Common myeloid progenitor, CD34-positive (primary cell): ENCODE measurements at regions not wholly inside any gene's neighbourhood (a gene's known extent, or its start where the extent isn't known, plus 50 kb on each side); places are given as distances from the start of the nearest gene placed in this dataset.

Source experiments
- CTCF ChIA-PET: fragments of 350-600 bp; sonication (Branson Sonifier 250); formaldehyde crosslinking; loops from one replicate; lab custom pipeline; 2021; ENCODE audit warnings: antibody characterized with exemption; lab: Charles Lee
- POLR2A ChIA-PET: fragments of 350-600 bp; sonication (Branson Sonifier 250); formaldehyde crosslinking; loops from one replicate; lab custom pipeline; 2021; ENCODE audit warnings: antibody characterized with exemption; lab: Charles Lee
- DNase-seq, 3 donors: peaks; one replicate each; pipeline versions ENCODE4 v3.0.0 to v3.0.0-alpha.2; 2013
- H3K27ac ChIP-seq, 2 experiments: 1 replicate in 1 of 2; 2 replicates in 1 of 2; pipeline ENCODE4 v1.7.0; 2013; ENCODE audit warnings: inconsistent platforms in 2 of 2, low read length in 2 of 2, mild to moderate bottlenecking in 2 of 2, low read depth in 1 of 2, moderate library complexity in 1 of 2; ENCODE audit not compliant: severe bottlenecking in 2 of 2, insufficient read depth in 1 of 2, poor library complexity in 1 of 2
- H3K27me3 ChIP-seq, 5 experiments: replicated peaks in 2 of 5; 1 replicate in 3 of 5; 2 replicates in 2 of 5; pipeline versions ENCODE4 v1.6.1 to v1.7.0; 2013; ENCODE audit warnings: low read length in 4 of 5, mild to moderate bottlenecking in 2 of 5, moderate library complexity in 2 of 5, inconsistent platforms in 1 of 5; ENCODE audit not compliant: insufficient read depth in 5 of 5, control insufficient read depth in 4 of 5
- H3K36me3 ChIP-seq, 4 experiments: 1 replicate in 2 of 4; 2 replicates in 2 of 4; pipeline versions ENCODE4 v1.6.1 to v1.7.0; 2013; ENCODE audit warnings: low read length in 3 of 4, control low read depth in 1 of 4, mild to moderate bottlenecking in 1 of 4; ENCODE audit not compliant: control insufficient read depth in 4 of 4, insufficient read depth in 4 of 4
- H3K4me1 ChIP-seq, 4 experiments: 1 replicate in 3 of 4; 2 replicates in 1 of 4; pipeline versions ENCODE4 v1.6.1 to v1.7.1; 2013; ENCODE audit warnings: low read length in 3 of 4, mild to moderate bottlenecking in 3 of 4, control low read depth in 1 of 4, inconsistent platforms in 1 of 4, moderate library complexity in 1 of 4; ENCODE audit not compliant: control insufficient read depth in 4 of 4, insufficient read depth in 4 of 4; ENCODE audit errors: control extremely low read depth in 1 of 4
- H3K4me3 ChIP-seq, 7 experiments: 1 replicate in 4 of 7; 2 replicates in 3 of 7; pipeline versions ENCODE4 v1.5.1 to v1.7.0; 2013; ENCODE audit warnings: mild to moderate bottlenecking in 7 of 7, low read length in 6 of 7, moderate library complexity in 6 of 7, inconsistent platforms in 2 of 7, low read depth in 2 of 7, control low read depth in 1 of 7; ENCODE audit not compliant: insufficient read depth in 4 of 7, control insufficient read depth in 1 of 7; ENCODE audit errors: extremely low read depth in 1 of 7
- H3K9me3 ChIP-seq, 5 experiments: 1 replicate in 4 of 5; 2 replicates in 1 of 5; pipeline versions ENCODE4 v1.6.1 to v1.7.1; 2013; ENCODE audit warnings: low read length in 4 of 5, mild to moderate bottlenecking in 2 of 5, inconsistent platforms in 1 of 5, low read depth in 1 of 5, moderate library complexity in 1 of 5; ENCODE audit not compliant: control insufficient read depth in 4 of 5, insufficient read depth in 2 of 5; ENCODE audit errors: control extremely low read depth in 1 of 5
- WGBS: methylation state at CpG from one replicate; pipeline ENCODE4 v1.1.5; 2013; ENCODE audit not compliant: insufficient coverage; 5-methylcytosine and 5-hydroxymethylcytosine counted together

DNA sequence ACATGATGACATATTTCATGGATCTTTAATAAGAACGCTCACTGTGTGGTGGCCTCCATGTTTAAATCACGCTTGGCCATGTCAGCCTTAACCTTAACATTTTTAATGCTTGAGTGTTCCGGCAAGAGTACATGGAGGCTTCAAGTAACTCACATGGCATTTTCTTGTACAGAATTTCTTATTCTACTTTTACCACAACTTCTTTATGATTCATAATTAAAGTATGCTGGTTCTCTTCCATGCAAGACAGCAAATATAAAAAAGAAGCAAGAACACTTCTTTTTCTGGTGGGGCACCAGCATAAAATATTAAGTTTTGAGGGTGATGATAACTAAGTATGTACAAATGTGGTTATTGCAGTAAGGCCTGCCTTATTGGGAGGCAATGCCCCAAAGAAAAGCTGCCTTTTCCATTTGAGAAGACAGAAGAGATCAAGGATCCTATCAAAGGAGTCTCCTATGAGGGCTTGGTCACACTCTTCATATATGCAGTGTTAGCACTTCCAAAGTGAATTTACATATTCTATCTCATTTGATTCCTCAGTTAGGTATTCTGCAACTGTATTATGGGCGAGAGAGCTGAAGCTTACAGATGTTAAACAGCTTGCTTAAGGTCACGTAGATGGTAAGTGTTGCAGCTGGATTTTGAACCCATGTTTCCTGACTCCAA lies 382.7 kb upstream of the MEF2C start:
- H3K36me3 ChIP-seq, result no peaks in the 10 kb centered on the region
- 98% methylated on average over 5 of the region's 5 CpGs for WGBS
- no peak overlapping the region for H3K27ac ChIP-seq
- H3K4me1 ChIP-seq, result peaks cover 9 to 45% (median 31%) of the 10 kb centered on the region in 4 experiments
- POLR2A ChIA-PET, result no interaction called here
- CTCF ChIA-PET, result no interaction called here
- H3K9me3 ChIP-seq, result no peaks in the 10 kb centered on the region
- DNase-seq, result no peak
- no peak overlapping the region for H3K4me3 ChIP-seq
- H3K27me3 ChIP-seq, result no peaks in the 10 kb centered on the region

DNA sequence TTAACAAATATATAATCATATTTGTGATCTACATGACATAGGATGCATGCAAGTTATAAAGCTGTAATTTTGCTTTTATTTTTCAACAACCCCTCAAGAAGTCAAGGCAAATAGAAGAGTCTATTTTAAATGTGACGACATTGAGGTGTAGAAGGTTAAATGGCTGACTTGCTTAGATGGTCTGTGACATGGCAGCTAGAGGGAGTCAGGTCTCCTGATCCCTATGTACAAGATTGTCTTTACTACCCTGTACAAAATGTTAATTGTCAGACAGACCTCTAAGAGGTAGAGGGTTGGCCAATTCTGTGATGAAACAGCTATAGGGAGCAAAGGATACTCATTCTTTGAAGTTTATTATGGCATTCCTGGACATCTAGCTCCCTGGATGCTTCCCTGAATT lies 380.9 kb upstream of the MEF2C start:
- POLR2A ChIA-PET, result no interaction called here
- Histone ChIP-seq H3K4me1 (peaks cover 5 to 29% (median 18%) of the 10 kb centered on the region in 4 experiments), H3K4me3 (no peak overlapping the region), H3K27ac (no peak overlapping the region), H3K36me3 (no peaks in the 10 kb centered on the region), H3K27me3 (no peaks in the 10 kb centered on the region), H3K9me3 (no peaks in the 10 kb centered on the region)
- no peak for DNase-seq
- CTCF ChIA-PET, result interaction anchor here (0.7 kb wide), 1 partner anchor 534 kb away, joined by 3 read pairs; no protein-coding TSS in a partner anchor
- 100% methylated on average over 1 of the region's 1 CpG for WGBS

DNA sequence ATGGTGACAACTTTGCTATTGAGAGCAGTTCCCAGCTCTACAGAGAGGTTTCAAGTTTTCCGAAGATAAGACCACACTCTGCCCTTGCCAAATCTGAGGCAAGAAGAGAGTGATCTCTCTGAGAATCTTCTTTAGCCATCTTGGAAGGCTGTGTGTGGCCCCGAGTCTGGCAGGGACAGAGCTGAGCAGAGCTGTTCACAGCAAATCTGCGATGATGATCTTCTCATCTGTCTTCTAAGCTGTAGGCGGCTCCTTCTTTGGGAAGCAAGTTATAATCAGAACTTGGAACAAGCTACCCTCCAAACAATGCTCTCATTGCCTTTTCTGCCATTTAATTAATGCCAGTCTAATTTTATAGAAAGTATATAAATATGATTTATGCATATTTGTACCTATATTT lies 379.0 kb upstream of the MEF2C start:
- Histone ChIP-seq H3K4me1 (peaks cover 0 to 11% (median 4%) of the 10 kb centered on the region in 4 experiments), H3K36me3 (no peaks in the 10 kb centered on the region), H3K9me3 (no peaks in the 10 kb centered on the region), H3K4me3 (no peak overlapping the region), H3K27ac (no peak overlapping the region), H3K27me3 (no peaks in the 10 kb centered on the region)
- DNase-seq, result no peak
- POLR2A ChIA-PET, result no interaction called here
- WGBS, result 100% methylated on average over 3 of the region's 4 CpGs
- CTCF ChIA-PET, result interaction anchor here (1.0 to 1.3 kb wide), 2 partner anchors 9 to 17 kb away, joined by 3 to 4 read pairs; no protein-coding TSS in a partner anchor

DNA sequence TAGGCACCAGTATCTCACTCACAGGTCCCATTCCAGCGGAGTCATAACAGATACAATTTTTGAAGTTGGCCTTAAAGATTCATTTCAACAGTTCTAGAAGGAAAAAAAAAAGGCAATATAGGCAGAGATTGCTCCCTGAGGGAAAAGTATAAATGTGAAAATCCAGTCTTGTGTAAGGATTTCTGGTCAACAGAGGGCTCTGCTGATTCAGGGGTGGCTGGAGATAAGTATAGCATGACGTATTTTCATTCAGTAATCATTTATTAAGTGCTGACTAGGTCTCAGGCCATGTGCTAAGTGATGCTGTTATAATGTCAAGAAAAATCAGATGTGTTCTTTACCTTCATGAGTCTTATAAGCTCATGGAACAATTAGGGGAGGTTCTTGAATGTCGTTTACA lies 377.3 kb upstream of the MEF2C start:
- POLR2A ChIA-PET, result no interaction called here
- Histone ChIP-seq H3K27ac (no peak overlapping the region), H3K4me3 (no peak overlapping the region), H3K4me1 (peaks cover 0 to 7% (median 0%) of the 10 kb centered on the region in 4 experiments), H3K36me3 (no peaks in the 10 kb centered on the region), H3K27me3 (no peaks in the 10 kb centered on the region), H3K9me3 (no peaks in the 10 kb centered on the region)
- 60% methylated on average over 1 of the region's 3 CpGs for WGBS
- CTCF ChIA-PET, result no interaction called here
- no peak for DNase-seq

DNA sequence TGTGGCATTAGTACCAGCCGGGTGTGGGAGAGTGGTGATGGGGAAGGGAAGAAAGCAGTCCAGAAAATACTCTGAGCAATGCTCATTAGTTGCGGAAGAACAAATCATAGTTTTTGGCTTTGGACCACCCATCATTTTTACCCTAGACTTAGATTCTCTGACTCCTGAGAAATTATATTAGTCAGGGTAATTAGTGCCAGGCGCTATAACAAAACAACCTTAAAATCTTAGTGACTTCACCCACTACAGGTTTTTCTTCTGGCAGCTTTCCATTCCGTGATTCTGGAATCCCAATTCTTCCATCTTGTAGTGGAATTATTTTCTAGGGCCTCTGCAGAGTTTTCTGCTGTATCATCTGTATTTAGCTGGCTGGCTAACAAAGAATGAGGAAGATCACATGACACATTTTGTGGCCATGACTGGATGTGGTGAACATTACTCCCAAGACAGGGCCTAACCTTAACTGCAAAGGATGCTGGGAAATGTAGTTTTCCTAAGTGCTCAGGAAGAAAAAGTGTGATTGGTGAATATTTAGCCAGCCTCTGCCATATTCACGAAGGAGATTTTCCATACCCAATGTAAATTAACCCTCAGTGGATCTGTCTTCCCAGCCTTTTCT lies 373.0 kb upstream of the MEF2C start:
- WGBS, result no CpG with 5 or more reads among the region's 5 CpGs
- DNase-seq, result peak; percentile 55 to 83 (median 79)
- POLR2A ChIA-PET, result no interaction called here

DNA sequence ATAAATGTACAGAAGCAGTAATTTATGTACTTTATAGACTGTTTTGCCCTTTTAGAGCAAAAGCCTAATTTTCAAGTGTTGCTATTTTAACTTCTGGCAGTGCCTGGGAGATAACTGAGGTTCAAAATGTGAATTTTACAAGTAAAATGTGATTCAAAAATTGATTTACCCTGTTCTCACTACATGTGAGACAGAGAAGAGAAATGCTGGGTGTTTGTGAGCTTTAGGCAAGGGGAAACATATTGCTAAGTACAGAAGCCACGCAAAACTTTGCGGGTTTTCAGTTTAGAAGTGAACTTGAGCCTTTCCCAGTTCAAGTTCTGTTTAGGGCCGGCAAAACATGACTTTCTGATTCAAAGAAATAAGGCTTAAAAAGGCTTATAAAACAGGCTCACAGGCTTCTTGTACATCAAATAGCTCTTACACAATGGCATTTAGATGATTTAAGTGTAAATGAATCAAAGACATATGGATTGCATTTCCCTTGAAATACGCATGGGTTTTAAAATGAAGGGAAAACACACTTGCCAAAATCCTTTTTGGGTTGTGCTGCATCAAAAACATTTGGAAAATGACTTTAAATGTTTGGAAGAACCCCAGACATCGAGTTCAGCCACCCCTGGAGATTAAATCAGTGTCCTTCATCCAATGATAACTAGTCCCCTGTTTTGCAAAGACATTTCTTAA lies 370.8 kb upstream of the MEF2C start:
- Histone ChIP-seq H3K36me3 (no peaks in the 10 kb centered on the region), H3K9me3 (no peaks in the 10 kb centered on the region), H3K4me3 (no peak overlapping the region), H3K4me1 (no peaks in the 10 kb centered on the region), H3K27me3 (no peaks in the 10 kb centered on the region), H3K27ac (no peak overlapping the region)
- ChIA-PET POLR2A (no interaction called here), CTCF (interaction anchor here (0.6 to 1.5 kb wide), 2 partner anchors 10 to 449 kb away, joined by 3 read pairs; no protein-coding TSS in a partner anchor)
- 93% methylated on average over 4 of the region's 5 CpGs for WGBS
- DNase-seq, result no peak

More for the DNA sequence above, 373.0 kb upstream of the MEF2C start:
- Histone ChIP-seq H3K4me1 (peaks cover 0 to 3% (median 0%) of the 10 kb centered on the region in 4 experiments), H3K9me3 (no peaks in the 10 kb centered on the region), H3K27ac (no peak overlapping the region), H3K36me3 (no peaks in the 10 kb centered on the region), H3K27me3 (no peaks in the 10 kb centered on the region), H3K4me3 (no peak overlapping the region)
- CTCF ChIA-PET, result no interaction called here

DNA sequence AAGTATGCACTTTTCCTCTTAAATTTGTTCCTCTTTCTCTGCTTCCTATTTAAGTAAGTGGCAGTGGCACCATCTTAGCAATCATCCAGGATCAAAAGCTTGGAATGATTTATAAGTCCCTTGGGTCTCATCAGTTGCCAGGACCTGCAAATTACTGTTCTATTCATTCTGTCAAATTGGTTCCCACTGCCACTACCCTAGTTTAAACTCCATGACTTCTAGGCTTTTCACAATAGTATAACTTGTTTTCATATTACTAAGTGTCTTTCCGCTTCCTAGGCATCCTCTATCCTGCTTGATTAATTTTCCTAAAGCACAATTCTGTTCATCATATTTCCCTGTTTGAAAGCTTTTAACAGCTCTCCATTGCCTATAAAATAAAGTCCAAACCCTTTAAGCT lies 363.9 kb upstream of the MEF2C start:
- WGBS, result 100% methylated on average over 1 of the region's 1 CpG
- H3K9me3 ChIP-seq, result no peaks in the 10 kb centered on the region
- no peaks in the 10 kb centered on the region for H3K36me3 ChIP-seq
- H3K4me1 ChIP-seq, result peaks cover 0 to 6% (median 0%) of the 10 kb centered on the region in 4 experiments
- DNase-seq, result peak in 1 of 3 donors; percentile 10
- no peak overlapping the region for H3K27ac ChIP-seq
- ChIA-PET CTCF (no interaction called here), POLR2A (no interaction called here)
- no peak overlapping the region for H3K4me3 ChIP-seq
- no peaks in the 10 kb centered on the region for H3K27me3 ChIP-seq
